IPS-20b (cell line): ENCODE measurements at regions not wholly inside any gene's neighbourhood (a gene's known extent, or its start where the extent isn't known, plus 50 kb on each side); places are given as distances from the start of the nearest gene placed in this dataset.

Experiments
- H3K27ac ChIP-seq: one replicate; pipeline ENCODE4 v1.5.1; 2013; ENCODE audit warnings: low read length
- H3K27me3 ChIP-seq: 2 replicates; pipeline ENCODE4 v1.6.1; 2013; ENCODE audit warnings: mild to moderate bottlenecking, low read length, inconsistent platforms; ENCODE audit not compliant: insufficient read depth
- H3K36me3 ChIP-seq: 2 replicates; pipeline ENCODE4 v1.6.1; 2013; ENCODE audit warnings: low read depth, mild to moderate bottlenecking, inconsistent platforms, low read length, moderate library complexity; ENCODE audit not compliant: insufficient read depth
- H3K4me1 ChIP-seq: 2 replicates; pipeline ENCODE4 v1.6.1; 2013; ENCODE audit warnings: mild to moderate bottlenecking, control low read depth, inconsistent platforms, low read length, moderate library complexity; ENCODE audit not compliant: insufficient read depth
- H3K4me3 ChIP-seq: 2 replicates; pipeline ENCODE4 v1.5.1; 2013; ENCODE audit warnings: mild to moderate bottlenecking, low read length, inconsistent platforms
- H3K9ac ChIP-seq: 2 replicates; pipeline ENCODE4 v1.6.1; 2013; ENCODE audit warnings: low read depth, mild to moderate bottlenecking, inconsistent platforms, low read length, moderate library complexity
- H3K9me3 ChIP-seq: 2 replicates; pipeline ENCODE4 v1.6.1; 2013; ENCODE audit warnings: mild to moderate bottlenecking, low read depth, low read length, inconsistent platforms; ENCODE audit not compliant: insufficient read depth

DNA sequence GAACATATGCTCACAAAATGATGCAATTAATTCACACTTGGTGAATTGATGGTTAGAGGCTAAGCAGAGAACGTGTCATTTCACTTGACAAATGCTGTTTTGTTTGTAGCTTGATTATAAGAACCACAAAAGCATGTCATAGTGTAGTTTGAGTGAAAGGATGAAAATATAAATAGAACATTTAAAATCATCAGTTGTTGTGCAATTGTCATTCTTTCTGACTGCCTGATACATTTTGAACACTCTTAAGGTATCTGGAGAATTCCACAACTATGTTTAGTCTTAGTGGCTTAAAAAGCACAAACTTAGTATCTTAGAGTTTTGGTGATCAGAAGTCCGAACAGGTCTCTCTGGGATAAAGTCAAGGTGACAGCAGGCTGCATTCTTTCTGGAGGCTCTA is 129.4 kb downstream of the BASP1 start:
- Histone ChIP-seq H3K4me3 (no peak overlapping the region), H3K4me1 (no peaks in the 10 kb centered on the region), H3K9ac (no peak overlapping the region), H3K27me3 (no peaks in the 10 kb centered on the region), H3K9me3 (no peaks in the 10 kb centered on the region), H3K36me3 (no peaks in the 10 kb centered on the region), H3K27ac (no peak overlapping the region)

DNA sequence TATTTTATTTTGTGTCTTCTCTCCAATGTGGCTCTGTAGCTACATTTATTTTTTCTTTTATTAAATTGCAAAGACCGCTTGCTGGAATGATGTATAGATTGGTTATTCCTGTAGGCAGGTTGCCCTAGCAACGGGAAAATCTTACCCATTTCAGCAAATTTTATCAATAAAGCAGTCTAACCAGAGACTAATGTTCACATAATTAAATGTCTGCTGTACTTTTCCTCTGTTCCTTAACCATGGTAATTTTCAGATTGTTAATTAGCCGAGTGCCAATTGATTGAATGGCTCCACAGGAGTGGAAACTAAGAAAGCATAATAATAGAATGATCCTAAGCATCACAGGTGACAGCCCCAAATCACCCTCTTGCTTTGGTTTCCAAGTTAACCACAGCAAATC is 134.8 kb downstream of the BASP1 start:
- no peaks in the 10 kb centered on the region for H3K36me3 ChIP-seq
- H3K27me3 ChIP-seq: no peaks in the 10 kb centered on the region
- no peak overlapping the region for H3K27ac ChIP-seq
- no peaks in the 10 kb centered on the region for H3K9me3 ChIP-seq
- H3K4me1 ChIP-seq: peaks cover 5% of the 10 kb centered on the region; the same call in 1 of the 2 replicates
- no peak overlapping the region for H3K9ac ChIP-seq
- no peak overlapping the region for H3K4me3 ChIP-seq

DNA sequence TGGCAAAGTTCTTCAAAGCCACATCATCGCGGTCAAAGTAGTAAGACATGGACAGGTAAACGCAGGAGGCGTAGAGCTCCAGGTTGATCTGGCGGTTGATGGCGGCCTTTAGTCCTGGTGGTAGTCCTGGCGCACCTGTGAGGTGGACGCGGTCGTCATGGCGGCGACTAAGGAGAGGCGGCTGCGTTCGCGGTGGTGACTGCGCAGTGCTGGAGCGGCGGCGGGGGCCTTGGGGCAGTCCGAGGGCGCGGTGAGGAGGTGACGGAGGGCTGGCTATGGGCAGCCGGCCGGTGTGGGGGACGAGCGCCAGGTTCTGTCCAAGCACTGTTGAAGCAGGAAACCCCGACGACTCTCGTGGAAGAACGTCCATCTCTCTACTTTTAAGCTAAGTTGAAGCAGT is 136.8 kb downstream of the BASP1 start:
- Histone ChIP-seq H3K36me3 (no peaks in the 10 kb centered on the region), H3K27ac (no peak overlapping the region), H3K9ac (no peak overlapping the region), H3K27me3 (no peaks in the 10 kb centered on the region), H3K4me1 (peaks cover 5% of the 10 kb centered on the region; the same call in 1 of the 2 replicates), H3K9me3 (no peaks in the 10 kb centered on the region), H3K4me3 (no peak overlapping the region)

DNA sequence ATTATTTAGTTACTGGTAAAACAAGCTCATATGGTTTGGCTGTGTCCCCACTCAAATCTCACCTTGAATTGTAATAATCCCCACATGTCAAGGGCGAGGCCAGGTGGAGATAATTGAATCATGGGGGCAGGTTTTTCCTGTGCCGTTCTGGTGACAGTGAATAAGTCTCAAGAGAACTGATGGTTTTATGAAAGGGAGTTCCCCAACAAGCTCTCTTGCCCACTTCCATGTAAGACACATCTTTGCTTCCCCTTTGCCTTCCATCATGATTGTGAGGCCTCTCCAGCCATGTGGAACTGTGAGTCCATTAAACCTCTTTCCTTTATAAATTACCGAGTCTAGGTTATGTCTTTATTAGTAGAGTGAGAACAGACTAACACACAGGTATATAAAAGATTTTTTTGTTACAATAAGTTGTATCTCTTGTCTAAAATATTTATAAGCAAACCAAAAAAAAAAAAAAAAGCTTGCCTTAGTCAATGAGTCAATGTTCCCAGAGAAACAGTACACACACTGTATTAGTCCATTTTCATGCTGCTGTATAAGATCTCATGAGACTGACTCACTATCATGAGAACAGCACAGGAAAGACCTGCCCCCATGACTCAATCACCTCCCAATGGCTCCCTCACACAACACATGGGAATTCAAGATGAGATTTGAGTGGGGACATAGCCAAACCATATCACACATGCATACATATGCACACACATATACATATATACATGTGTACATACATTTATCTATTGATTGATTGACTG is 138.3 kb downstream of the BASP1 start:
- H3K4me3 ChIP-seq: no peak overlapping the region
- no peaks in the 10 kb centered on the region for H3K9me3 ChIP-seq
- no peak overlapping the region for H3K9ac ChIP-seq
- no peaks in the 10 kb centered on the region for H3K36me3 ChIP-seq
- no peaks in the 10 kb centered on the region for H3K27me3 ChIP-seq
- H3K4me1 ChIP-seq: peaks cover 5% of the 10 kb centered on the region; the same call in 1 of the 2 replicates
- H3K27ac ChIP-seq: no peak overlapping the region

DNA sequence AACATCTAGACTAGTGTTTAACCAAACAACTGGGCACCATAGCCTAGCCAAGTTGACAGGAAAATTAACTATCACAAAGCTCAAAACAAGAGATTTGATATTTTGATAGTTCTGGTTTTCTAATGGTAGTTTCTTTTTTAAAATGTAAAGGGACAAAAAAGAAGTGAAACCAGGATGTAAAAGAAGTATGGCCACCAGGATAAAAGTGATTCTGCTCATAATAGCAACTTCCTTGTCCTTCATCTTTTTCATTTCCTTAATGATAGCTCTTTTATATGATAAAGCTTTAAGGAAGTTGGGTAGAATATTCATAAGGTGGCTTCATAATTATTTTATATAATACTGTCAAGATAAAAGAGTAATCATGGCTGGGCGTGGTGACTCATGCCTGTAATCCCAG is 139.1 kb downstream of the BASP1 start:
- H3K4me3 ChIP-seq: no peak overlapping the region
- H3K9ac ChIP-seq: no peak overlapping the region
- no peaks in the 10 kb centered on the region for H3K36me3 ChIP-seq
- H3K27me3 ChIP-seq: no peaks in the 10 kb centered on the region
- H3K27ac ChIP-seq: no peak overlapping the region
- H3K4me1 ChIP-seq: peaks cover 5% of the 10 kb centered on the region; the same call in 1 of the 2 replicates
- H3K9me3 ChIP-seq: no peaks in the 10 kb centered on the region

DNA sequence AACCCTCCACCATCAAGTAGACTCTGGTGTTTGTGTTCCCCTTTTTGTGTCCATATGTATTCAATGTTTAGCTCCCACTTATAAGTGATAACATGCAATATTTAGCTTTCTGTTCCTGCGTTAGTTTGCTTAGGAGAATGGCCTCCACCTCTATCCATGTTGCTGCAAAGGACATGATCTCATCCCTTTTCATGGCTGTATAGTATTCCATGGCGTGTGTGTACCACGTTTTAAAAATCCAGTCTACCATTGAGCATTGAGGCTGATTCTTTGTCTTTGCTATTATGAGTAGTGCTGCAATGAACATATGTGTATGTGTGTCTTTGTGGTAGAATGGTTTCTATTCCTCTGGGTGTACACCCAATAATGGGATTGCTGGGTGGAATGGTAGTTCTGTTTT is 140.1 kb downstream of the BASP1 start:
- Histone ChIP-seq H3K4me3 (no peak overlapping the region), H3K9me3 (no peaks in the 10 kb centered on the region), H3K4me1 (peaks cover 2% of the 10 kb centered on the region; the same call in 1 of the 2 replicates)

DNA sequence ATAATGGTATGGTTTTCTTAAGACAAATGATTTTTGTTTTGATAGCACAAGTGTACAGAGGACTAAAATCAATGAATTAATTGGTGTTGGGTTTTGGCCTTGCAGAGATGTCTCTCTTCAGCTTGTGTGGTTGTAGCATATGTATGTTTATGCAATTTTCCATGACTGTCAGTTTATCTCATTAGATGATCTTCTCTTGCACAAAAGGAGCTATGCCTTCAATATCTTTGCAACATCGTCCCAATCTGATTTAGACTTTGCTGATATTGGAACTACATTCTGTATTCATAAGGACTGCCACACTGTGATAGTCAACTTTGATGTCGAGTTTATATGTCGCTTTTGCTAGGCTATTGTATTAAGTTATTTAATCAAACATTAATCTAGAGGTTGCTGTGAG is 140.0 kb upstream of the TAF11L2 start:
- no peak overlapping the region for H3K4me3 ChIP-seq

More for the DNA sequence above, 140.1 kb downstream of the BASP1 start:
- H3K36me3 ChIP-seq: no peaks in the 10 kb centered on the region
- H3K9ac ChIP-seq: no peak overlapping the region
- no peak overlapping the region for H3K27ac ChIP-seq
- H3K27me3 ChIP-seq: no peaks in the 10 kb centered on the region

DNA sequence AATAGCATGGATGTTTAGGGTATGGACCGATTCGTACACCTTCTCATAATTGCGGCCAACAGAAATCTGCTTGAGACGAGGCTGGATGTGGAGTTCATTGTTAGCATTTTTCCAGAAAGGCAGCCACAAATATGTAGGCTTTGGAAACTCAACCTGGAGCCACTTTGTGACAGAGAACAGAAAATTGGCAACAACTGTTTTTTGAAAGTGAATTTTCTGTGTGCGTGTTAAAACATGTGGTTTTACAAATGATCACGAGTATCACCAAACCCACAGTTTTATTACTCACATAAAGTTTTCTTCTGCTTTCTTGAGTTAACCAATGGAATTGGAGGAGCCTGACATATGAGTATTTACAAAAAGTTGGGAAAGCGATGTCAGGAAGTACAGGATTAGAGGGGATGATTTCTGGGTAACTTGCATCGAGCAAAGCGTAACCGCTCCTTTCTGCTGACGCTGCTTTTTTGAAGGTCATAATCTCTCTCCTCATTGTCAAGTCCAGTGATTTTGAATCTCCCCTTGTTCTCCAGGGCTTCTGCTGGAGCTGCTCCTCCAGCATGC is 138.5 kb upstream of the TAF11L2 start:
- H3K27me3 ChIP-seq: no peaks in the 10 kb centered on the region
- H3K9ac ChIP-seq: no peak overlapping the region
- H3K36me3 ChIP-seq: no peaks in the 10 kb centered on the region
- H3K4me1 ChIP-seq: no peaks in the 10 kb centered on the region; the same call in 1 of the 2 replicates
- H3K27ac ChIP-seq: no peak overlapping the region
- no peak overlapping the region for H3K4me3 ChIP-seq
- H3K9me3 ChIP-seq: no peaks in the 10 kb centered on the region

More for the DNA sequence above, 140.0 kb upstream of the TAF11L2 start:
- no peak overlapping the region for H3K9ac ChIP-seq
- H3K4me1 ChIP-seq: no peaks in the 10 kb centered on the region
- no peak overlapping the region for H3K27ac ChIP-seq
- H3K9me3 ChIP-seq: no peaks in the 10 kb centered on the region
- H3K36me3 ChIP-seq: no peaks in the 10 kb centered on the region
- H3K27me3 ChIP-seq: no peaks in the 10 kb centered on the region

DNA sequence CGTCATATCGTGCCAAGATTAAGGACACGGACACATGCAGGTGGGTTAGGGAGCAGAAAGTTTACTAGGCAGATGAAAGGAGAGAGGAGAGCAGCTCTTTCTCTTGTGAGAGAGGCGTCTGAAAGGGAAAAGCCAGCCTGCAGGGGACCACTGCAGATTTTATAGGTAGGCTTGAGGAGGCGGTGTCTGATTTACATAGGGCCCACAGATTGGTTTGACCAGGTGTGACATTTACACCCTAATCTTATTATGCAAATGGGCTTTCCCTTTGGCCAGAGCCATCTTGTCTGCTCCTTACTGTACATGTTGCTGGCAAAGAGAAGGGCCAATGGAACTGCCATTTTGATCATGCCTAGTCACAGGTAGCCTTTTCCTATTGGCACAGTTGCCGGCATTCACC is 137.2 kb upstream of the TAF11L2 start:
- no peak overlapping the region for H3K27ac ChIP-seq
- H3K9me3 ChIP-seq: no peaks in the 10 kb centered on the region
- H3K4me3 ChIP-seq: no peak overlapping the region
- H3K27me3 ChIP-seq: no peaks in the 10 kb centered on the region
- no peaks in the 10 kb centered on the region; the same call in 1 of the 2 replicates for H3K4me1 ChIP-seq
- no peaks in the 10 kb centered on the region for H3K36me3 ChIP-seq
- no peak overlapping the region for H3K9ac ChIP-seq

DNA sequence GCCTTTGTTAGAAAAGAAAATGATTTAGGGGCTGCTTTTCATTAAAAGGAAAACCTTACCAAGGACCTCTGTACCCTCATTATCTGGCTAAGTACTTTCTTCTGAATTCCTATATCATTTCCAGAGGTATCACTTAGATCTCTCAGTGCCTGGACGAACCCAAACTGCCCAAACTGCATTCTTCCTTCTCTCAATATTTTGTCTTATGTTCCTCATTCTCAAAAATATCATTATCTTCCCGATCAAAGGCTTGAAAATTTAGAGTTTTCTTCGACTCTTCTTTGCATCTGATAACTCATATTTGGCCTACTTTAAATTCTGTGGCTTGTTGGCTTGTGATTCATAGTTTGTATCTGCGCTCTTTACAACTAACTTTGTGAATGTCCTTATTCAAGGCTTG is 136.7 kb upstream of the TAF11L2 start:
- no peaks in the 10 kb centered on the region; the same call in 1 of the 2 replicates for H3K4me1 ChIP-seq
- H3K9me3 ChIP-seq: no peaks in the 10 kb centered on the region
- H3K9ac ChIP-seq: no peak overlapping the region

DNA sequence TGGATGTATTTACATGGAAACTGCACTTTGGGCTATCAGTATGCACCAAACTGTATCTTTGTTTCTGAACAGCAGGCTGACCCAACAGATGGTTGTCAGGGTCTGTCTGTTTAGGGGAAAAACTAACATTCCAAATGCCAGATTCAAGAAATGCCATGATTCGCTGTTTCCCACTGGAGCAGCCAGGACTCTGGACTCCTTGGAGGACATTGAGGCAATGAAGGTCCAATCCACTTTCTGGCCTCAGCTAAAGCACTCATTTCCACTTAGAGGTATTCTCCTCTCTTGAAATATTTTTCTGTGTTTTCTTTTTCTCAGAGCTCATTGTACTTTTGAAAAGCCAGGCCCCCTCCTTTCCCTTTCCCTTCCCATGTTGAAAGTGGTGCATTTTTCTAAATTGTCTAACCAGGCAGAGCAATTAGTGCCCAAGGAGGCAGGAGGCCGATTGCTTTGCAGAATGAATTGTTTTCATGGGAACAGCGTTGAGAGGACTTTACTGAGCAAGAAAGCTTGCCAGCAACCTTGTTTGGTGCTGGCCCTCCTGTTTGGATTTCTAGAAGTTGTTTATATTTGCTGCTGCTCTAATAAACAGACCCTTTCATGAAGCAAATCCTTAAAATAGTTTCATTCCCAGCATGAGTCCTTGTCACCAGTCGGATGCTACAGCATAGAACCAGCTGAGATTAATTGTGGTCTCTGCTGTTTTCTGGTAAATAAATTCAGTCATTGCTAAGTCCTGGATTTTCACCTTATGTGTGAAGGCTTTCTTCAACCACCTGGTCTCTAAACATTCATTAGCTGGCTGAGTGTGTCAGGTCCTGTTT is 132.8 kb upstream of the TAF11L2 start:
- Histone ChIP-seq H3K27ac (no peak overlapping the region), H3K27me3 (no peaks in the 10 kb centered on the region), H3K9me3 (no peaks in the 10 kb centered on the region), H3K36me3 (no peaks in the 10 kb centered on the region), H3K9ac (no peak overlapping the region), H3K4me3 (no peak overlapping the region), H3K4me1 (peaks cover 12% of the 10 kb centered on the region; the same call in 1 of the 2 replicates)

More for the DNA sequence above, 136.7 kb upstream of the TAF11L2 start:
- Histone ChIP-seq H3K36me3 (no peaks in the 10 kb centered on the region), H3K4me3 (no peak overlapping the region), H3K27ac (no peak overlapping the region), H3K27me3 (no peaks in the 10 kb centered on the region)
